Stimulated activated naive CD8-positive, alpha-beta T cell treated with anti-CD3 and anti-CD28 coated beads, Interleukin-15, amount 100 ng/mL, for 72 hours (primary cell): ENCODE measurements at regions not wholly inside any gene's neighbourhood (a gene's known extent, or its start where the extent isn't known, plus 50 kb on each side); places are given as distances from the start of the nearest gene placed in this dataset.
"Not testable (repeated sequence)": the region's sequence is repeated elsewhere in the genome, so short reads cannot be mapped to it uniquely, and the experiment has no call there.

ENCODE experiments used
- ATAC-seq: fragments of 150-1000 bp; cut with Tn5 transposase; 2 replicates; pipeline ENCODE4 v1.10.0; 2021; ENCODE audit warnings: mild to moderate bottlenecking, moderate library complexity
- DNase-seq, 2 donors: peaks; one replicate each; pipeline ENCODE4 v3.0.0; 2021 to 2022
- H3K27ac Mint-ChIP-seq, 2 donors: one replicate each; pipeline ENCODE4 v1.8.0; 2022; ENCODE audit warnings: mild to moderate bottlenecking in 2 of 2, mixed read lengths in 2 of 2, moderate library complexity in 2 of 2
- H3K27me3 Mint-ChIP-seq: one replicate; pipeline ENCODE4 v1.8.0; 2022; ENCODE audit warnings: mixed read lengths
- H3K4me1 Mint-ChIP-seq: one replicate; pipeline ENCODE4 v1.8.0; 2022; ENCODE audit warnings: mild to moderate bottlenecking, mixed read lengths
- H3K4me3 Mint-ChIP-seq, 2 donors: one replicate each; pipeline ENCODE4 v1.8.0; 2022; ENCODE audit warnings: mild to moderate bottlenecking in 2 of 2, mixed read lengths in 2 of 2, moderate library complexity in 1 of 2
- H3K9me3 Mint-ChIP-seq, 2 donors: one replicate each; pipeline ENCODE4 v1.8.0; 2022; ENCODE audit warnings: mixed read lengths in 2 of 2

- no peak for ATAC-seq
These were observed 578.2 kb downstream of the FAM133A start for GRCh38 chrX:94252211-94252610.

GRCh38 chrX:94256396-94256795 is 582.4 kb downstream of the FAM133A start:
- Mint-ChIP-seq H3K9me3 (no peaks in the 10 kb centered on the region), H3K4me1 (no peaks in the 10 kb centered on the region), H3K4me3 (no peak overlapping the region), H3K27ac (no peak overlapping the region), H3K27me3 (no peaks in the 10 kb centered on the region)
- DNase-seq = no peak
- ATAC-seq = no peak

More at GRCh38 chrX:94252211-94252610, 578.2 kb downstream of the FAM133A start:
- Mint-ChIP-seq H3K4me3 (no peak overlapping the region), H3K4me1 (no peaks in the 10 kb centered on the region), H3K27ac (no peak overlapping the region), H3K27me3 (no peaks in the 10 kb centered on the region), H3K9me3 (no peaks in the 10 kb centered on the region)
- no peak for DNase-seq

GRCh38 chrX:94265323-94265722 is 591.3 kb downstream of the FAM133A start:
- Mint-ChIP-seq H3K9me3 (peaks cover 0 to 9% of the 10 kb centered on the region in 2 donors), H3K4me1 (no peaks in the 10 kb centered on the region), H3K4me3 (no peak overlapping the region), H3K27me3 (no peaks in the 10 kb centered on the region), H3K27ac (no peak overlapping the region)
- no peak for DNase-seq
- ATAC-seq = no peak

- no peaks in the 10 kb centered on the region for H3K9me3 Mint-ChIP-seq
- no peak overlapping the region for H3K27ac Mint-ChIP-seq
- no peak overlapping the region for H3K4me3 Mint-ChIP-seq
- H3K27me3 Mint-ChIP-seq = no peaks in the 10 kb centered on the region
- no peaks in the 10 kb centered on the region for H3K4me1 Mint-ChIP-seq
- DNase-seq = no peak
- no peak for ATAC-seq
These were observed 614.3 kb downstream of the FAM133A start for GRCh38 chrX:94288325-94288724.

GRCh38 chrX:94288972-94289371 is 615.0 kb downstream of the FAM133A start:
- no peaks in the 10 kb centered on the region for H3K9me3 Mint-ChIP-seq
- no peak for ATAC-seq
- no peak overlapping the region for H3K27ac Mint-ChIP-seq
- H3K27me3 Mint-ChIP-seq = no peaks in the 10 kb centered on the region
- H3K4me1 Mint-ChIP-seq = no peaks in the 10 kb centered on the region
- no peak overlapping the region for H3K4me3 Mint-ChIP-seq
- DNase-seq = no peak

GRCh38 chrX:94302446-94302845 is 628.4 kb downstream of the FAM133A start:
- no peak for ATAC-seq
- Mint-ChIP-seq H3K27ac (no peak overlapping the region), H3K4me3 (no peak overlapping the region)

GRCh38 chrX:94329182-94329581 is 655.2 kb downstream of the FAM133A start:
- ATAC-seq = no peak
- H3K9me3 Mint-ChIP-seq = no peaks in the 10 kb centered on the region
- H3K4me3 Mint-ChIP-seq = no peak overlapping the region
- no peak for DNase-seq
- H3K27me3 Mint-ChIP-seq = no peaks in the 10 kb centered on the region
- no peaks in the 10 kb centered on the region for H3K4me1 Mint-ChIP-seq
- H3K27ac Mint-ChIP-seq = no peak overlapping the region

More at GRCh38 chrX:94302446-94302845, 628.4 kb downstream of the FAM133A start:
- DNase-seq = no peak
- no peaks in the 10 kb centered on the region for H3K27me3 Mint-ChIP-seq
- H3K4me1 Mint-ChIP-seq = no peaks in the 10 kb centered on the region
- peaks cover 0 to 6% of the 10 kb centered on the region in 2 donors for H3K9me3 Mint-ChIP-seq

GRCh38 chrX:94341730-94342129 is 667.7 kb downstream of the FAM133A start:
- not testable (repeated sequence) for DNase-seq, ATAC-seq, H3K9me3 Mint-ChIP-seq, H3K27ac Mint-ChIP-seq, H3K4me3 Mint-ChIP-seq, H3K27me3 Mint-ChIP-seq, H3K4me1 Mint-ChIP-seq

GRCh38 chrX:94361241-94361640 is 687.2 kb downstream of the FAM133A start:
- no peak overlapping the region for H3K27ac Mint-ChIP-seq
- no peak for DNase-seq
- ATAC-seq = no peak
- H3K4me3 Mint-ChIP-seq = no peak overlapping the region
- H3K4me1 Mint-ChIP-seq = no peaks in the 10 kb centered on the region
- no peaks in the 10 kb centered on the region for H3K9me3 Mint-ChIP-seq
- no peaks in the 10 kb centered on the region for H3K27me3 Mint-ChIP-seq

GRCh38 chrX:94365736-94366135 is 691.7 kb downstream of the FAM133A start:
- no peak for DNase-seq
- no peaks in the 10 kb centered on the region for H3K4me1 Mint-ChIP-seq
- no peak overlapping the region for H3K27ac Mint-ChIP-seq
- H3K27me3 Mint-ChIP-seq = no peaks in the 10 kb centered on the region
- H3K4me3 Mint-ChIP-seq = no peak overlapping the region
- no peak for ATAC-seq
- H3K9me3 Mint-ChIP-seq = no peaks in the 10 kb centered on the region

- Mint-ChIP-seq H3K4me3 (no peak overlapping the region), H3K27me3 (no peaks in the 10 kb centered on the region), H3K4me1 (no peaks in the 10 kb centered on the region), H3K27ac (no peak overlapping the region), H3K9me3 (no peaks in the 10 kb centered on the region)
- ATAC-seq (no peak), DNase-seq (no peak)
These were observed 692.6 kb downstream of the FAM133A start for GRCh38 chrX:94366616-94367015.

- Mint-ChIP-seq H3K27ac (no peak overlapping the region), H3K4me3 (no peak overlapping the region)
These were observed 715.0 kb downstream of the FAM133A start for GRCh38 chrX:94389044-94389443.

GRCh38 chrX:94400488-94400887 is 726.5 kb downstream of the FAM133A start:
- Mint-ChIP-seq H3K9me3 (peaks cover 0 to 6% of the 10 kb centered on the region in 2 donors), H3K4me1 (no peaks in the 10 kb centered on the region), H3K27me3 (no peaks in the 10 kb centered on the region), H3K4me3 (no peak overlapping the region), H3K27ac (no peak overlapping the region)
- no peak for ATAC-seq
- DNase-seq = no peak

More at GRCh38 chrX:94389044-94389443, 715.0 kb downstream of the FAM133A start:
- Mint-ChIP-seq H3K27me3 (no peaks in the 10 kb centered on the region), H3K9me3 (peaks cover 0 to 7% of the 10 kb centered on the region in 2 donors), H3K4me1 (no peaks in the 10 kb centered on the region)
- ATAC-seq = no peak
- DNase-seq = no peak

GRCh38 chrX:94401426-94401825 is 727.4 kb downstream of the FAM133A start:
- ATAC-seq (no peak), DNase-seq (no peak)
- peaks cover 0 to 6% of the 10 kb centered on the region in 2 donors for H3K9me3 Mint-ChIP-seq
- H3K4me1 Mint-ChIP-seq = no peaks in the 10 kb centered on the region
- no peak overlapping the region for H3K4me3 Mint-ChIP-seq
- no peak overlapping the region for H3K27ac Mint-ChIP-seq
- H3K27me3 Mint-ChIP-seq = no peaks in the 10 kb centered on the region

- DNase-seq = no peak
- Mint-ChIP-seq H3K4me3 (no peak overlapping the region), H3K27ac (no peak overlapping the region), H3K9me3 (no peaks in the 10 kb centered on the region), H3K4me1 (no peaks in the 10 kb centered on the region), H3K27me3 (no peaks in the 10 kb centered on the region)
- ATAC-seq = no peak
These were observed 740.7 kb downstream of the FAM133A start for GRCh38 chrX:94414746-94415145.

- Mint-ChIP-seq H3K4me3 (no peak overlapping the region), H3K27me3 (no peaks in the 10 kb centered on the region), H3K9me3 (no peaks in the 10 kb centered on the region), H3K4me1 (no peaks in the 10 kb centered on the region), H3K27ac (no peak overlapping the region)
- ATAC-seq (no peak), DNase-seq (no peak)
These were observed 744.1 kb downstream of the FAM133A start for GRCh38 chrX:94418065-94418464.

GRCh38 chrX:94424456-94424855 is 750.5 kb downstream of the FAM133A start:
- Mint-ChIP-seq H3K4me3 (no peak overlapping the region), H3K27ac (no peak overlapping the region), H3K27me3 (no peaks in the 10 kb centered on the region), H3K4me1 (no peaks in the 10 kb centered on the region), H3K9me3 (no peaks in the 10 kb centered on the region)
- no peak for DNase-seq
- ATAC-seq = no peak
